OCI-LY1 (cell line): ENCODE measurements at regions not wholly inside any gene's neighbourhood (a gene's known extent, or its start where the extent isn't known, plus 50 kb on each side); places are given as distances from the start of the nearest gene placed in this dataset.

Source experiments
- CTCF ChIP-seq: fragments of 200-600 bp; sonication (generic), shearing (Covaris generic); IDR thresholded peaks from 2 replicates; pipeline ENCODE4 v1.5.1; 2017; ENCODE audit warnings: mild to moderate bottlenecking, antibody characterized with exemption, low read length, moderate library complexity, mixed read lengths
- EZH2 ChIP-seq: fragments of 200-600 bp; sonication (generic), shearing (Covaris generic); IDR thresholded peaks from 2 replicates; pipeline ENCODE4 v1.8.0; 2017; ENCODE audit warnings: borderline replicate concordance, mixed run types, mild to moderate bottlenecking, antibody characterized with exemption, low read length, moderate library complexity, mixed read lengths

GRCh38 chr17:79506955-79507354 is 103.9 kb downstream of the RBFOX3 start:
- no peak for TF ChIP-seq CTCF
- no peak for TF ChIP-seq EZH2
